Calu3 (cell line): ENCODE measurements at regions not wholly inside any gene's neighbourhood (a gene's known extent, or its start where the extent isn't known, plus 50 kb on each side); places are given as distances from the start of the nearest gene placed in this dataset.

ENCODE experiments used
- BruUV-seq: library from RNA; stranded (reverse); fragments of 400-500 nt; replicated peaks from 2 replicates; lab custom pipeline; 2021; lab: Mats Ljungman, UMichigan
- CTCF ChIA-PET: fragments of 300-600 bp; sonication (Branson Sonifier 250); formaldehyde crosslinking; loops from one replicate; lab custom pipeline; 2022; ENCODE audit warnings: antibody characterized with exemption; lab: Charles Lee
- DNase-seq: peaks from one replicate; pipeline ENCODE4 v3.0.0; 2022
- H3K27ac Mint-ChIP-seq: one replicate; pipeline ENCODE4 v1.8.0; 2022; ENCODE audit warnings: mixed read lengths; ENCODE audit not compliant: unreplicated experiment
- H3K27me3 Mint-ChIP-seq: one replicate; pipeline ENCODE4 v1.8.0; 2022; ENCODE audit warnings: mixed read lengths; ENCODE audit not compliant: unreplicated experiment
- H3K36me3 Mint-ChIP-seq: one replicate; pipeline ENCODE4 v1.8.0; 2022; ENCODE audit warnings: mild to moderate bottlenecking, moderate library complexity, mixed read lengths; ENCODE audit not compliant: insufficient read depth, unreplicated experiment
- H3K4me1 Mint-ChIP-seq: one replicate; pipeline ENCODE4 v1.8.0; 2022; ENCODE audit warnings: mild to moderate bottlenecking, low read depth, mixed read lengths; ENCODE audit not compliant: unreplicated experiment
- H3K4me3 Mint-ChIP-seq: one replicate; pipeline ENCODE4 v1.8.0; 2022; ENCODE audit warnings: mild to moderate bottlenecking, low read depth, moderate library complexity, mixed read lengths; ENCODE audit not compliant: unreplicated experiment
- H3K9me3 Mint-ChIP-seq: one replicate; pipeline ENCODE4 v1.8.0; 2022; ENCODE audit warnings: low read depth, mixed read lengths; ENCODE audit not compliant: unreplicated experiment
- intact Hi-C: fragments of 100-400 bp; cut with micrococcal nuclease; formaldehyde crosslinking; loops from one replicate; pipeline ENCODE4 v1.10.0; 2022; ENCODE audit not compliant: unreplicated experiment
- TF ChIP-seq, protein P1 (sequence below): fragments of 200-600 bp; IDR thresholded peaks from one replicate; pipeline ENCODE4 v1.8.0; 2022; ENCODE audit warnings: antibody characterized with exemption; ENCODE audit not compliant: unreplicated experiment

DNA sequence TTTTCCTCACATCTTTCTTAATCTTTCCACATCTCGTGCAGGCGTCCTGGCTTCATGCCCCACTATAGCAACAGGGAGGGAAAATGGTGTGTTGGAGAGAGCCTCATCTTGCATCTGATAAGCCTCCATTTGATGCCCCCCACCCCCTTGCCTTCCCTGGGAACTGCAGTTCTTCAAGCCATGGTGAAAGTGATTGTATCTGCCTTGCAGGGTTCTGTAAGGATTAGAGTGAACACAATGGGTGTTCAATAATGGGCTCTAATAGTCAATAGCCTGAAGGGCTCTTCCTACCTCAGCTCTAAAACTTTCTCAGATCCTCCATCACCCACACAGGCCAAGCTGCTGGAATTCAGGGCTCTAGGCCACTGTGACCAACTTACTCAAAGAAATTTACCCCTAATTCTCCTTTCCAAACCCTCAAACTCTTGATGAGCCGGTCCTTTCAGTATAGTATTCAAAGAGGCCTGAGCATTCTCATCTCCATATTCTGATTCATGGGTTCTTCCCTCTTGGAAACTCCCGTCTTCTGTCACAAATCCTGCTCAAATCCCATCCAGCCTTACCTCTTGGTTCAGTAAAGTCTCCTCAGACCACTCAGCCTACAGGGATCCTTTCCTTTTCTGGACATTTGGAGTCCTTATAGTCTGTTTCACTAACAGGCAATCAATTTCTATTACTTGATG lies 128.3 kb upstream of the TRIM2 start:
- H3K36me3 Mint-ChIP-seq = no peaks in the 10 kb centered on the region
- H3K27me3 Mint-ChIP-seq = no peaks in the 10 kb centered on the region
- CTCF ChIA-PET = no interaction called here
- BruUV-seq = no TSS peak
- no peak for DNase-seq
- H3K4me1 Mint-ChIP-seq = peaks cover 23% of the 10 kb centered on the region
- TF ChIP-seq, protein P1, sequence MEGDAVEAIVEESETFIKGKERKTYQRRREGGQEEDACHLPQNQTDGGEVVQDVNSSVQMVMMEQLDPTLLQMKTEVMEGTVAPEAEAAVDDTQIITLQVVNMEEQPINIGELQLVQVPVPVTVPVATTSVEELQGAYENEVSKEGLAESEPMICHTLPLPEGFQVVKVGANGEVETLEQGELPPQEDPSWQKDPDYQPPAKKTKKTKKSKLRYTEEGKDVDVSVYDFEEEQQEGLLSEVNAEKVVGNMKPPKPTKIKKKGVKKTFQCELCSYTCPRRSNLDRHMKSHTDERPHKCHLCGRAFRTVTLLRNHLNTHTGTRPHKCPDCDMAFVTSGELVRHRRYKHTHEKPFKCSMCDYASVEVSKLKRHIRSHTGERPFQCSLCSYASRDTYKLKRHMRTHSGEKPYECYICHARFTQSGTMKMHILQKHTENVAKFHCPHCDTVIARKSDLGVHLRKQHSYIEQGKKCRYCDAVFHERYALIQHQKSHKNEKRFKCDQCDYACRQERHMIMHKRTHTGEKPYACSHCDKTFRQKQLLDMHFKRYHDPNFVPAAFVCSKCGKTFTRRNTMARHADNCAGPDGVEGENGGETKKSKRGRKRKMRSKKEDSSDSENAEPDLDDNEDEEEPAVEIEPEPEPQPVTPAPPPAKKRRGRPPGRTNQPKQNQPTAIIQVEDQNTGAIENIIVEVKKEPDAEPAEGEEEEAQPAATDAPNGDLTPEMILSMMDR = no peak
- intact Hi-C loops = loop anchor here (1.0 kb wide), 1 partner anchor 17 kb away; no protein-coding TSS in a partner anchor
- H3K4me3 Mint-ChIP-seq = no peak overlapping the region
- H3K9me3 Mint-ChIP-seq = peaks cover 3% of the 10 kb centered on the region
- H3K27ac Mint-ChIP-seq = no peak overlapping the region

DNA sequence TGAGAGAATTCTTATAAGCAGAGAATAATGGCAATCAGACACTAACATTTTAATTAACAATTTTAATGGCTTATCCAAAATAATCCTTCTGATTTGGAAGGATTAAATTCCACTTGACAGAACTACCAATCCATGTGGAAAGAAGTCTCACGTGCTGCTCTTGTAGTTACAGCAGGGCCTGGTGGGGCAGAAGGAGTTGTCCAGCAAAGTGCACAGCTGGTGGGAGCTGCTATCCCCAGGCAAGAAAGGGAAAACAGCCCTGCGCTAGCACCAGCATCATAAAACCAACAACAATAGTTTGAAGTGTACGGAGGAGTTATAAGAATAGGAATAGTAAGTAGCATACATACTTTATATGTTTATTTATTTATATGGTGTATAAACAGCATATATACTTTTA lies 127.4 kb upstream of the TRIM2 start:
- Mint-ChIP-seq H3K27me3 (no peaks in the 10 kb centered on the region), H3K36me3 (no peaks in the 10 kb centered on the region), H3K4me1 (peaks cover 23% of the 10 kb centered on the region), H3K9me3 (peaks cover 3% of the 10 kb centered on the region), H3K4me3 (no peak overlapping the region), H3K27ac (no peak overlapping the region)
- BruUV-seq = no TSS peak
- CTCF ChIA-PET = no interaction called here
- TF ChIP-seq, protein P1 = no peak
- DNase-seq = no peak
- intact Hi-C loops = loop anchor here (1.0 kb wide), 1 partner anchor 18 kb away; no protein-coding TSS in a partner anchor

- intact Hi-C loops = no loop called here
- BruUV-seq = no TSS peak
Measured at GRCh38 chr4:153079857-153080391, 124.3 kb upstream of the TRIM2 start.

GRCh38 chr4:153081006-153081580 lies 123.2 kb upstream of the TRIM2 start:
- CTCF ChIA-PET = no interaction called here
- no peaks in the 10 kb centered on the region for H3K27me3 Mint-ChIP-seq
- no peaks in the 10 kb centered on the region for H3K36me3 Mint-ChIP-seq
- peaks cover 18% of the 10 kb centered on the region for H3K4me1 Mint-ChIP-seq
- BruUV-seq = no TSS peak
- intact Hi-C loops = no loop called here
- no peak overlapping the region for H3K4me3 Mint-ChIP-seq
- TF ChIP-seq, protein P1 = no peak
- no peak overlapping the region for H3K27ac Mint-ChIP-seq
- DNase-seq = no peak
- H3K9me3 Mint-ChIP-seq = no peaks in the 10 kb centered on the region

More at GRCh38 chr4:153079857-153080391, 124.3 kb upstream of the TRIM2 start:
- peaks cover 11% of the 10 kb centered on the region for H3K4me1 Mint-ChIP-seq
- no peaks in the 10 kb centered on the region for H3K27me3 Mint-ChIP-seq
- CTCF ChIA-PET = interaction anchor here (0.7 kb wide), 1 partner anchor 47 kb away, joined by 3 read pairs; no protein-coding TSS in a partner anchor
- H3K27ac Mint-ChIP-seq = no peak overlapping the region
- no peak overlapping the region for H3K4me3 Mint-ChIP-seq
- TF ChIP-seq, protein P1 = no peak
- H3K9me3 Mint-ChIP-seq = no peaks in the 10 kb centered on the region
- H3K36me3 Mint-ChIP-seq = no peaks in the 10 kb centered on the region
- DNase-seq = no peak
